ENCODE measurements at regions not wholly inside any gene's neighbourhood (a gene's known extent, or its start where the extent isn't known, plus 50 kb on each side); places are given as distances from the start of the nearest gene placed in this dataset.
A peak's percentile ranks its signal among the peaks of the same experiment; 100 is the strongest.

DNA sequence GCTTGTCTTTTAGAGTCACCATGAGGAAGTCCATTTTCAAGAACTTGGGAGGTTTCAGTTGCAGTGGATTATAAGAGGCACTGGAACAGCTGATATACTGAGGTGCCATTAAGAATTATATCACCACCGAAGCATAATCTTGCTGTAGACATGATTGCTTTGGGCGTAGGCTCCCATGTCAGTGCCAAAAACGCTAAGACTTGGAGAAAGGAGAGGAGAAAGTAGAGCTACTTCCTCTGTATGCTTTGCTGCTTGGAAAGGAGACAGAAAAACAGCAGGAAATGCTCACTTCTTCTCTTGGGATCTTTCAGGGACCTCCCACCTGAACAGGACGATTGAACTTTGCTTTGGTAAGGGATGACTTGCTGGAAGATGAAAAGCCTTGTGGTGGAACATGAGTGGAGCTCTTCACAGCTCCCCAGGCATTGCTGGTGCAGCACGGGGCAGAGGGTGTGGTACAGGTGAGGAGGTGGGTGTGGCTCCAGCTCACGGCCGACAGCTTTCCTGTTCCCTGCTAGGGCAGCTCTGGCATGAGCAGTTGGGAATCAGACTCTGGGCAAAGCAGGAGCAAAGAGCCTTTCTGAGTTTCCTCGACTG is 190.4 kb upstream of the JAG1 start:
- no peak for DNase-seq

DNA sequence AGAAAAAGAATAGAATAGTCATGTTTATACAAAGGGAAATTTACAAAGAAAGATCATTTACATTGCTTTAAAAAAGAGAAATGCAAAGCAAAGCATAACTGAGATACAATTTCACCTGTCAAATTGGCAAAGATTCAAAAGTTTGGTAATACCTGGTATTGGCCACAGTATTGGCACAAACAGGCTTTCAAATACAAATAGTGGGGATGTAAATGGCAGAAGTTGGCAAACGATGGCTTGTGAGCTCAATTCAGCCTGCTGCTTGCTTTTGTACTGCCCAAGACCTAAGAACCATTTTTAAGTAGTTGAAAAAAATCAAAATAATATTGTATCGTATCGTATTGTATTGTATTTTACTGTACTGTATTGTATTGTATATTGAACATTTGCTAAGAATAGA is 194.5 kb upstream of the JAG1 start:
- no peak for DNase-seq

DNA sequence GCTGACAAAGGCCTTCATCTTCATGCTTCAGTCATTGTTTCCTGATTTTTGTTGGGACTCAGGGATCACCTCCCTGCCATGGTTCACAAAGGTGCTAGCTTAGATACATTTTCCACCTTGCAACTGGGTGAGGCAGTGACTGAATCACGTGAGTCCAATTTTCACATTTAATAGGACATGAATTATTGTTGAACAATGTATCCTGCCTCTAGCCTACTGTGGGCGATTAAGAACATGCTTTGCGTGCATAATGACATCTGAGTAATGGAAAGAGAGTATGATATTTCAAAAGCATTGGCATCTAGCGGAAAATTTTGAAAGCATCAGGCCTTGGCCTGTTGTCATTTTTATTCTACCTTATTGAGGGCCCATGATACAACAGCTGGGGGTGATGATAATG is 199.2 kb upstream of the JAG1 start:
- DNase-seq, result no peak

- no peak for DNase-seq
Measured at GRCh38 chr20:10875653-10876052, 201.9 kb upstream of the JAG1 start.

DNA sequence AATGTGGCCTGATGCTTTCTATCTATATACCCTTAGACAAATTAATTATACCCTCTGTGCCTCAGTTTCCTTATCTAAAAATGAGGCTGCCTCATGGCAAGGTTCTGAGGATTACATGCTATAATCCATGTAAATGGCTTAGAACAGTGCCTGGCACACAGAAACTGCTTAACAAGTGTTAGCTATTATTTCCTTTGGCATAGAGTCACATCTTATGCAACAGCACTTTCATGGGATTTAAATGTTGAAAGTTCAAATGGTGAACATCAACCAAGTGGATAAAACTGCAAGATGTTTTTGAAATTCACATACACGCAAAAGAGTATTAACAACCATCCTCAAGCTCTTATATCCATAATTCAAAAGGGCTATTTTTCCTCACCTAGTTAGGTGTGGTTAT is 202.8 kb upstream of the JAG1 start:
- DNase-seq, result no peak

DNA sequence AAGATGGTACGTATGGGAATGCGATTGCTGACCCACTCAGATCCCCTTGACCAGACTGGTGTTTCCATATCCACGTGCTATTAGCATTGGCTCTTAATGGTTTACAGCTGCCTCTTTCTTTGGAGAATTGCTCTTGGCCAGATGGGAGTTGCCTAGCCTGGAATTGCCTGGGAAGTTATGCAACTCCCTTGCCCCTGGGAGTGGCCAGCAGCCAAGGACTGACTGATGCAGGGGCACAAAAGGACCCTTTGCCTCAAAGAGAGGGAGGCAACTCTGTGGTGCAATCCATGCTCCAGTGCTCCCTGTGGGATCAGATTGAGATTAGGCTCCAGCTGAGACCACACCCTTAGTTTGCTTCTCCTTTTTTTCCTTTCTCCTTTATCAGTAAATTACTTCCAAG is 203.5 kb upstream of the JAG1 start:
- DNase-seq, result no peak

- peak in 1 of 2 donors; percentile 15 for DNase-seq
Measured at GRCh38 chr20:10883166-10883565, 209.4 kb upstream of the JAG1 start.

- no peak for DNase-seq
Measured at GRCh38 chr20:10893321-10893720, 219.5 kb upstream of the JAG1 start.

- DNase-seq, result no peak
Measured at GRCh38 chr20:10897336-10897735, 223.5 kb upstream of the JAG1 start.

DNA sequence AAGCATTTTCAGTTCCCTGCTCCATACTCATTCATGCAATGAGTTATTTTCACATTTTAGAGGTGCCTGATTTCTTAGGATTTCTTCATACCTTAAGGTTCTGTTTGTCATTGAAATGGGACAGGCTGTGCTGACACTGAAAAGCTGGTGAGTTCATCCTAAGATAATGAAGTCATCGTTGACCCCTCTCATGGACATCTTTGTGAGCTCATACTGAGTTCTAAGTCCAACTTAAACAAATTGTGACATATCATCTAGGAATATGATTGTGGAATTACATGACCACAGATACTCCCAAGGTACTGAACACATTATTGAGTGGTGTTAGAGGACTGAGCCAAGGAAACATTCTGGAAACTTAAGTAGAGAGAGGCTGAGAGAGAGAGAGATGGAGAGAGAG is 224.8 kb upstream of the JAG1 start:
- DNase-seq, result no peak

DNA sequence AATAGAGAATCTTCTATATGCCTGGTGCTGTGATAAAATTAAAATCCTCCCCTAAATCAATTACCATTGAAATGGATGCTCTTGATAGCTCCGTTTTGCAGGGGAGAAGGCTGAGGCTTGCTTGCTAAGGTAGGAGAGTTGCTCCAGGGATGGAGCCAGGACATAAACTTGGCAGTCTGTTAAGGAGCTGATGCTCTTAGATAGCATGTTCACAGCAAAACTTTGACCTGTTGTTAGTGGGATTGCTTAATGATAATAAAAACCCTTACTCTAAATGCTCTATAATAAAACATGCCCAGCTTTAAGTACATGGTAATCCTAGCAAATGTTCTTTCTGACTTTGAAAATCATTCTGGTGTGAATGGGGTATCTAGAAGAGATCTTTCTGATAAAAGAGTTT is 228.4 kb upstream of the JAG1 start:
- DNase-seq, result no peak

GRCh38 chr20:10902576-10903282 is 228.9 kb upstream of the JAG1 start:
- no peak for DNase-seq

GRCh38 chr20:10906834-10907233 is 233.0 kb upstream of the JAG1 start:
- DNase-seq, result no peak

GRCh38 chr20:10909803-10910202 is 236.0 kb upstream of the JAG1 start:
- DNase-seq, result no peak

DNA sequence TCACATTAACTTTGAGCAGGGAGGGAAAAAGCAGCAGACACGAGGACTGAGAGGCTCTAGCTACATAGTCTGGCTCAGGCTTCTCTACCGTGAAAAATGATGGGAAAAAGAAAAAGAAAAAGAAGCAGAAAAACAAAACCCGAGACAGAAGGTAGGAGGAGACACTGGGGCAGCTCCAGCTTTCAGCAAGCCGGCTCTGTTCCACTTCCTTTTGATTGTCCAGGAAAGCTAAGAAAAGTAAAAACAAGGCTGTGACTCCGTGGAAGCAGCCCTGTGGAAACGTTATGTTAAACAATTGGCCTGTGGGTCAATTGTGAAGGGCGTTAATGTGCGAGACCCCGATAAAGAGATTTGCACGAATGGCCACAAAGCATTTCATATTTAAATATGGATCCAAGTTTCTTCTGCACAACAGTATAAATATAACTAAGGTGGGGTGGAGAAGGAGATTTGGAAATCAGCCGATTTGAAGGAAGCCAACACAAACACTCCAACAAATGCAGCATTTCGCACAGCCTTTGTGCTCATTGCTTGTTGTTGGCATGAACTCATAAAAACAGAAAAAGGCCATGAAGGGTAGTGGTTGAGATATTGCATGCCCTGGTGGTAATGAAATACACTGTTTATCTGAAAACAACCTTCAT is 236.9 kb upstream of the JAG1 start:
- DNase-seq, result no peak

DNA sequence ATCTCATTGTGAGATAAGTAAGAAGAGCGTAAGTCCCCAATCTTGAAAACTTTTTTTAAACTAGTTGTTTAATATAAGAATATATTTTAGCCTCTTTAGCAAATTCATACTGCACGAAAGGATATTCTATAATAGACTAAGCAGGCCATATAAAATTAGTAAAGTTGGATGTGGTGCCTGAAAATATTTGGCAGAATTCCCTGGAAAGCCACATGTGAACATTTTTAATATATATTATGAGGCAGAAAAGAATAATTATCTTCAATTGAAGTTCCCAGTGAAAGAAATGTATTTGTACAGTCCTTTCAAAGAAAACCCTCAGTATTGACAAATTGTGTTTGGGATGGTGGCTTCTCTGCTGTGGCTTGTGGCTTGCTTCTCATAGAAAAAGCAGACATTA is 237.5 kb upstream of the JAG1 start:
- no peak for DNase-seq

GRCh38 chr20:10915815-10916214 is 242.0 kb upstream of the JAG1 start:
- no peak for DNase-seq

GRCh38 chr20:10916312-10916711 is 242.5 kb upstream of the JAG1 start:
- DNase-seq, result no peak

GRCh38 chr20:10917826-10918225 is 244.0 kb upstream of the JAG1 start:
- DNase-seq, result no peak

GRCh38 chr20:10919396-10920140 is 245.8 kb upstream of the JAG1 start:
- DNase-seq, result no peak

GRCh38 chr20:10920396-10920795 is 246.6 kb upstream of the JAG1 start:
- DNase-seq, result no peak

GRCh38 chr20:10921491-10922010 is 247.8 kb upstream of the JAG1 start:
- DNase-seq, result no peak

DNA sequence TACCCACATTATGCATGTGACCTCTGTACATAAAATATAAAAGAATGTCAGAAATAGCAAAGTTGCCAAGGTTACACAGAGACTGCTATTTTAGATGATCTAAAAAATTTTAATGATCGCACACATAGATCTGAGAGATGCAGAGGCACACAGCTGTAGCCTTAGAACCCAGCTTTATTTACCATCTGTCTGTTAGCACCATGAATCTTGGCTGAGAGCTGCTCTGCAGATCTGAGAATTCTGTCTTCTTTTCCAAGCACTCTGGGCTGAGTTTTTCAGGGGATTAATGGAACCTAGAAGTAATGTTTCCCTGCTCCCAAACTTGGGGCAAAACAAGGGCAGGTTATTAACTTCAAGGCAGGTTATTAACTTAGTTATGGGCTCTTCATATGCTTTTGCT is 248.7 kb upstream of the JAG1 start:
- no peak for DNase-seq

GRCh38 chr20:10922941-10923340 is 249.1 kb upstream of the JAG1 start:
- no peak for DNase-seq

Data from inflammatory macrophage treated with lipopolysaccharide for 1 hour (primary cell).